Tibial nerve (tissue), 4 donors: ENCODE measurements at regions not wholly inside any gene's neighbourhood (a gene's known extent, or its start where the extent isn't known, plus 50 kb on each side); places are given as distances from the start of the nearest gene placed in this dataset.

ENCODE experiments used
- EP300 ChIP-seq, 2 donors: sonication (generic); formaldehyde crosslinking; IDR thresholded peaks; one replicate each; pipeline ENCODE4 v1.6.1; 2017; ENCODE audit warnings: antibody characterized with exemption in 2 of 2, mild to moderate bottlenecking in 1 of 2
- POLR2A ChIP-seq, 2 donors: fragments of 450-650 bp; IDR thresholded peaks; one replicate each; pipeline ENCODE4 v1.6.1; 2017; ENCODE audit warnings: antibody characterized with exemption in 2 of 2, mild to moderate bottlenecking in 2 of 2, moderate library complexity in 2 of 2
- TF ChIP-seq, protein P1 (sequence below), 5 experiments: fragments of 200-600 bp in 3 of 5; fragments of 450-650 bp in 2 of 5; sonication (generic) in 3 of 5; IDR thresholded peaks; one replicate each; pipeline ENCODE4 v1.5.1; 2016 to 2019; ENCODE audit warnings: antibody characterized with exemption in 5 of 5, mild to moderate bottlenecking in 3 of 5, moderate library complexity in 2 of 5

DNA sequence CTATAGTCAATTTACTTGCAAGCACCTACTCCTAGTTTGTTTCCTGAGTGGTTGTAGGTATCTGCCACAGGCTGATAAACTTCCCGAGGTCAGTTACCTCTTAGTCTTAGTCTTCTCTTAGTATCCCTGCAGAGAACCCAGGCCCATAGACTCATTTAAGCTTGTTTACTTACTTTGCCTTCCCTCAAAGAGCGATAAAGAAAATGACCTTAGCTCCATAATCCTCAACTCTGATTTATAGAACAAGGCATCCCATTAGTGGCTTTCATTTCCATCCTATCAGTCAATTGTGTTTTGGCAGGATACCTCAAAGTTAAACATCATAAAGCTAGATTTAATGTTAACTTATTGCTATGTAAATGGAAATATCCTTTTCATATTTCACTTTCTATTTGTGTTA is 119.7 kb downstream of the UCHL5 start:
- TF ChIP-seq, protein P1, sequence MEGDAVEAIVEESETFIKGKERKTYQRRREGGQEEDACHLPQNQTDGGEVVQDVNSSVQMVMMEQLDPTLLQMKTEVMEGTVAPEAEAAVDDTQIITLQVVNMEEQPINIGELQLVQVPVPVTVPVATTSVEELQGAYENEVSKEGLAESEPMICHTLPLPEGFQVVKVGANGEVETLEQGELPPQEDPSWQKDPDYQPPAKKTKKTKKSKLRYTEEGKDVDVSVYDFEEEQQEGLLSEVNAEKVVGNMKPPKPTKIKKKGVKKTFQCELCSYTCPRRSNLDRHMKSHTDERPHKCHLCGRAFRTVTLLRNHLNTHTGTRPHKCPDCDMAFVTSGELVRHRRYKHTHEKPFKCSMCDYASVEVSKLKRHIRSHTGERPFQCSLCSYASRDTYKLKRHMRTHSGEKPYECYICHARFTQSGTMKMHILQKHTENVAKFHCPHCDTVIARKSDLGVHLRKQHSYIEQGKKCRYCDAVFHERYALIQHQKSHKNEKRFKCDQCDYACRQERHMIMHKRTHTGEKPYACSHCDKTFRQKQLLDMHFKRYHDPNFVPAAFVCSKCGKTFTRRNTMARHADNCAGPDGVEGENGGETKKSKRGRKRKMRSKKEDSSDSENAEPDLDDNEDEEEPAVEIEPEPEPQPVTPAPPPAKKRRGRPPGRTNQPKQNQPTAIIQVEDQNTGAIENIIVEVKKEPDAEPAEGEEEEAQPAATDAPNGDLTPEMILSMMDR (IDR thresholded peaks at IDR 0.05): no peak
- no peak for TF ChIP-seq POLR2A (IDR thresholded peaks at IDR 0.05)
- no peak for TF ChIP-seq EP300 (IDR thresholded peaks at IDR 0.05)
